Activated CD8-positive, alpha-beta memory T cell treated with anti-CD3 and anti-CD28 coated beads for 36 hours (primary cell): ENCODE measurements at regions not wholly inside any gene's neighbourhood (a gene's known extent, or its start where the extent isn't known, plus 50 kb on each side); places are given as distances from the start of the nearest gene placed in this dataset.

Source experiments
- CTCF ChIA-PET: fragments of 350-600 bp; sonication (Branson Sonifier 250); formaldehyde crosslinking; loops from one replicate; lab custom pipeline; 2021; ENCODE audit warnings: antibody characterized with exemption; lab: Charles Lee
- POLR2A ChIA-PET: fragments of 350-600 bp; sonication (Branson Sonifier 250); formaldehyde crosslinking; loops from one replicate; lab custom pipeline; 2021; ENCODE audit warnings: antibody characterized with exemption; lab: Charles Lee

- ChIA-PET CTCF (no interaction called here), POLR2A (no interaction called here)
Measured at GRCh38 chr7:17471325-17471724, 172.9 kb downstream of the AHR start.

DNA sequence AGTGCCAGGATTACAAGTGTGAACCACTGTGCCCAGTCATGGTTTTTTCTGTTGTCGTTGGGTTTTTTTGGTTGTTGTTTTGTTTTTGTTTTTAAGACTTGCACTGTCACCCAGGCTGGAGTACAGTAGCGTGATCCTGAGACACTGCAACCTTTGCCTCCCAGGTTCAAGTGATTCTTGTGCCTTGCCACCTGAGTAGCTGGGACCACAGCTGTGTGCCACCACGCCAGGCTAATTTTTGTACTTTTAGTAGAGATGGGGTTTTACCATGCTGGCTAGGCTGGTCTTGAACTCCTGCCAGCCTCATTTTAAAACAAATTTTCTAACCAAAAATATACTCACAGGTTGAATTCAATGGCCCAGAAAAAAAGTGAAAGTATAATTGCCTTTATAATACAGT, 174.1 kb downstream of the AHR start:
- CTCF ChIA-PET = no interaction called here
- POLR2A ChIA-PET = no interaction called here

DNA sequence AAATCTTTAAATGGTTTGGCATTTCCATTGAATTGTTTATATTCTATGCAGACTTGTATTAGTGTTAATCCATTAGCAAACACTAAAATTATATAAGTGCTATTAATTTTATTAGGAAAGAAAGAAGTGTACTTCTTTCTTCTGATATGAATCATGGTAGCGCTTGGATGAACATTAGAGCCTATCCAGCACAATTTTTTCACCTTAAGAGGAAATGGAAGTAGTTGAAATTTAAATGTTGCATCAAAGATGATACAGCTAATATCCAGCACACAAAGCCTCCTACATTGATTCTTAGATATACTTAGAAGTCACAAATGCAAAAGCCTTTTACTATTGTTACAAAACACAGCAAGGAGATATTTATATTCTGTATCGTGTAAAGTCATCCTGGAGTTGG, 174.5 kb downstream of the AHR start:
- POLR2A ChIA-PET = no interaction called here
- CTCF ChIA-PET = no interaction called here

- ChIA-PET CTCF (no interaction called here), POLR2A (no interaction called here)
Measured at GRCh38 chr7:17474724-17475344, 176.4 kb downstream of the AHR start.

- POLR2A ChIA-PET = no interaction called here
- CTCF ChIA-PET = no interaction called here
Measured at GRCh38 chr7:17477182-17477581, 178.7 kb downstream of the AHR start.

DNA sequence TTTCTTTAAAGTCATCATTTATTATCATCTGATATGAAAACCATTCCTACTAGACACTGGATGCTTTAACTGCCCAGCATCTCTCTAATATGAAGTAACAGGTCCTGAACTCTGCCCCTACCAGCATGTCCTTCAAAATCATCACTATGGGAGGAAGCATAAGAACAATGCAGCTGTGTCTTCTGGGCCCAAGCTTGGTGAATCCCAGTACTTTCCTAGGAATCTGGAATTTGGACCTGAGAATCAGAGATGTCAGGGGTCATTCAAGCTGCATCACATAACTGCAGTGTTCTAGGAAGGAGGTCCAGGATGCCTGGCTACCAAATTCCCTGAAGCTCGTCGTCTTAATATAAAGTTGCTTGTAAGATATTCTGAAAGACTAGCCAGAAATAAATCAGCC, 182.7 kb downstream of the AHR start:
- ChIA-PET CTCF (no interaction called here), POLR2A (no interaction called here)

DNA sequence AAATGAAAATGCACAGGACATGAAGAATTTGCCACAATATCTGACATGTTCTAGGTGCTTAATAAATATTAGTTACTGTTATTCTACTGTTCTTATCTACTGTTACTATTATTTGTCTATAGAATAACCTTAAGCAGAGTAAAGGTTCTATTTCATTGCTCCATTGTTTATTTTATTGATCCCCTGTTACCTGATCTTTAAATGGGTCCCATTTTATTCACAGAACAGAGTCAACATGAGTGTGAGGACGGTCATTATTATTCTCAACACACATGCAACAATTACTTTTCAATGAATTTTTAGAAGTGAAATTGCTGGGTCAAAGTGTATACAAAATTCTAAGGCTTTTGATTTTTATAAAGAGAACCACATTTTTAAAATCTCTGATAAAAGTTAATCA, 186.9 kb downstream of the AHR start:
- POLR2A ChIA-PET = no interaction called here
- CTCF ChIA-PET = no interaction called here

DNA sequence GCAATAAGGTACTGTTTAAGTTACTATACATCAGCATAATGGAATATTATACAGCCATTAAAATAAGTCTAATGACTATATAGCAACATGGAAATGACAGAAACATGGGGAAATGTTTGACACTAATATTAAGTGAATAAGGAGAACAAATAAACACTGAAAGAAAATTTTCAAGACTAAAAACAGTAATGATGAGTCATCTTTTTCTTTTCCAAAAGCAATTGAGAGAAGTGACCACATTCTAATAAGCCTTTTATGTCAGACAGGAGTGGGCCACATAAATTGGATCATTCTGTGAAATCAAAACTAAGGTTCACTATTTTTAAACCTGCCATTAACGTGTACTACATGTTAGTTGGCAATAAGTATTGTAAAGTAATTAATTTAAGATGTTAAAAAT, 187.5 kb downstream of the AHR start:
- POLR2A ChIA-PET = no interaction called here
- CTCF ChIA-PET = no interaction called here

DNA sequence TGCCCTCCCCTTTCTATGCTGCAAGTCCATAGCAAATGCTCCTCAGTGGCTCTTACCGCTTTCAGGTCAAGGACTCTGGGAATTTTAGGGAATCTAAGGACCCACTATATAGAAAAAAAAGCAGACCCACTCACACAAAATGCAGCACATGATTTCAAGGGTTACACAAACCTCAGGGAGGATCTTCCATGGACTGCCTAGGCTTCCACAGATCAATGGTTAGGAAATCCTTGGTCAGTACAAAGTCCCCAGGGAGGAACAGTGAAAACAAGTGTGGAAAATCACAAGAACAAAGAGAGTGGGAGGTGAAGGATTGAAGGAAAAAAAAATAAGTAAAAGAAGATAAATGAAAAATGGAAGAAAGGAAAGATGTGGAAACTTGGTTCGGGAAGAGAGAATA, 188.4 kb downstream of the AHR start:
- ChIA-PET POLR2A (no interaction called here), CTCF (no interaction called here)

DNA sequence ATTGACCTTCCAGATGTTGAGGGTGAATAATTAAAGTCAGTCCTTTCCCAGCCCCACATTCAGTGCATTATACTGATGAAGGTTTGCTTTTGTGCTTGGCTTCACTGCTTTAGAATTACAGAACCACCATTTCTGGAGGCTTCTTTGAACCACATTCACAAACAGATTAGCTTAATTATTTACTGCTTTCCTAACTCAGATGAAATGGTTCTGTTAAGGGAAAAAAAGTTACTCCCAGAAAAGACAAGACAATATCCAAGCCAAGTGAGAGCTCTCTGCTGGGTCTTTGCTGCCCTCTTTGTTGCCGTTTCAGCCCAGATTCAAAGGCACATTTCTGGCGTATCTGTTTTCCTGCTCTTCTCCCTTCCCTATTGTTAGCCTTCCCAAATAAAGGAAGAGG, 188.9 kb downstream of the AHR start:
- POLR2A ChIA-PET = no interaction called here
- CTCF ChIA-PET = no interaction called here

DNA sequence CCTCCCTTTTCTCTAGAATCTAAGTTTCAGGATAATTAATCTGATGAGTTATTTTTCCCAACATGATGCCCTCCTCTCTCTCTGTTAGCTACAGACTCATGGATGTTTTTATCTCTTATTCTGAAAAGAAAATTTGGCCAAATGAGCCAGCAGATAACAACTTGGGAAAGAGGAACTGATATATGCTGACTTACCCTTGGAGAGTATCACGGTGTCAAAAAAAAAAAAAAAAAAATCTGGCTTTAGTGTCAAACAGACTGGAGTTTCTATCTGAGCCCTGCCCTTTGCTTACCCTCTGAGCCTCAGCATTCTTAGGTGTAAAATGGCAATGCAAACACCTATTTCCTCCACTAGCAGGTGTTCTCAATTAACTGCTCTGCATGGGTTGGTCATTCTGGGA, 190.4 kb downstream of the AHR start:
- CTCF ChIA-PET = no interaction called here
- POLR2A ChIA-PET = no interaction called here

GRCh38 chr7:17489961-17490360, 191.5 kb downstream of the AHR start:
- ChIA-PET CTCF (no interaction called here), POLR2A (no interaction called here)

DNA sequence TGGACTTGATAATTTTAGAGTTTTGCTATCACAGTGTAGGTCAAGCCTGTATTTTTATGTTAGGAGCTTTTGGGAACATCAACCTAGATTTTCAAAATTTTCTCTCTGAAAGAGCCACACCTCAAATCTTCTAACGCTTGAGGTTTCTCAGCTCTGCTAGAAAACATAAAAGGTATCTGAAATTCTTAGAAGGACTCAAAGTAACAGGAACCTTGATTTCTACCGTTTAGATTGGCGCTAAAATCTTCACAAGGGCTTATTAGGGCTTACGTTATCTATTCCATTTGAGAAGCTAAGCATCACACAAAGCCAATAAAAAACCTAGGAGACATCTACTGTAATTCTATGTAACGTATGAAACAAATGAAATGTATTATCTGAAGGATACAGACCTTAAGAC, 192.4 kb downstream of the AHR start:
- POLR2A ChIA-PET = no interaction called here
- CTCF ChIA-PET = no interaction called here

DNA sequence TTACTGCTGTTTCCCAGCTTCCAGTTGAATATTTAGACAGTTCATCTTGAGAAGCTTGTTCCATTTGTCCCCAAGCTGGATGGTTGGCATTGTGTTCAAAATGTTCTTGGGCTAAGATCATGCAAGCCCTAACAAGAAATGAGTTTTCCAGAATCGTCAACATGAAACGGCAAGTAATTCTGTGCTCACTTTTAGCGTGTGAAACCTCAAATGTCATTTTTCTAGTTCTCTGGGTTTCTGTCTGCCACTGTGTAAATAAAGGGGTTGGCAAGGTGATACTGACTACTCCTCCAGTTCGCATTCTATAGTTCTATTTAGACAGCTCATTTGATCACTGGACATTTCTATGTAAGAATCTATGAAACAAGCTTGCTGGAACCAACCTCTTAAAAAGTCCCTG, 194.0 kb downstream of the AHR start:
- ChIA-PET POLR2A (interaction anchor here (0.9 kb wide), 1 partner anchor 193 kb away, joined by 3 read pairs; no protein-coding TSS in a partner anchor), CTCF (no interaction called here)

GRCh38 chr7:17493446-17493845, 195.0 kb downstream of the AHR start:
- CTCF ChIA-PET = no interaction called here
- POLR2A ChIA-PET = no interaction called here

GRCh38 chr7:17495655-17496394, 197.4 kb downstream of the AHR start:
- ChIA-PET CTCF (interaction anchor here (1.2 kb wide), 1 partner anchor 10 kb away, joined by 4 read pairs; no protein-coding TSS in a partner anchor), POLR2A (interaction anchor here (0.5 kb wide), 1 partner anchor 158 kb away, joined by 3 read pairs; no protein-coding TSS in a partner anchor)

GRCh38 chr7:17497136-17497535, 198.7 kb downstream of the AHR start:
- ChIA-PET CTCF (interaction anchor here (1.2 kb wide), 1 partner anchor 9 kb away, joined by 4 read pairs; no protein-coding TSS in a partner anchor), POLR2A (interaction anchor here (0.7 kb wide), 1 partner anchor 233 kb away, joined by 4 read pairs; no protein-coding TSS in a partner anchor)

DNA sequence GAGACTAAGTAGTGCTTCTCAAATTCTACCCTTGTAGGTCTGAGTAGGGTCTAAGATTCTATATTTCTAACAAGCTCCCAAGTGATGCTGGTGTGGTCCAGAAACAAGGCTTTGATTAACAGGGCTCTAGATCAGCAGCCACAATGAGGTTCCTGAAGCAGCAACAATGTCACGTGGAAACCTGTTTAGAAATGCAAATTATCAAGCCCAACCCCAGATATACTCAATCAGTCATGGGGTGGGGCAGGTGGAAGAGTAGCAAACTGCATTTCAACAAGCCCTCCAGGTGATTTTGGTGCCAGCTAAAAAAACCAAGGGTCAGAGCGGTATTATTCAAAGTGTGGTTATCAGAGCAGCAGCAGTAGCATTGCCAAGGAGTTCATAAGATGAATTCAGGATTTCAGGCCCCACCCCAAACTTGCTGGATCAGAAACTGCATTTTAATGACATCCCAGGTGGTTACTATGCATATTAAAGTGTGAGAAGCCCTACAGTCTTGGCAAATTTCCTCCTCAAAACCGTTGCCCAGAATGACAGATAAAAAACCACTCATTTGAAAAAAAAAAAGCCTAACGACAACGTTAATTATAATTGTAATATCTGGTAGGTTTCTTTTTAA, 199.2 kb downstream of the AHR start:
- CTCF ChIA-PET = no interaction called here
- POLR2A ChIA-PET = interaction anchor here (0.7 kb wide), 1 partner anchor 234 kb away, joined by 4 read pairs; no protein-coding TSS in a partner anchor

DNA sequence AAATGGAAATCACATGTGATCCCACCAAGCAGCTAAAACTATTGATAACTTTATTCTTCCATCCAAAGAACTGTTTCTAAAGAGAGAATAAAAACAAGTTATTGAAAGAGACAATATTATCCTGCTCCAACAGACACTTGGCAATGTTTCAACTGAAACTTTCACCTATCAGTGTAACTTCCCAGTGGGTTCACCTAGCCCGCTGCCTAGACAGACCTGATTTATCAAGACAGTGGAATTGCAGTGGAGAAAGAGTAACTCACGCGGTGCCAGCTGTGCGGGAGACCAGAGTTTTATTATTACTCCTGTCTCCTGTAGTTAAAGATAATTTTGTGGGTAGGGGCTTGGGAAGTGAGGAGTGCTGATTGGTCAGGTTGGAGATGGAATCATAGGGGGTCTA, 199.8 kb downstream of the AHR start:
- ChIA-PET POLR2A (no interaction called here), CTCF (no interaction called here)

- CTCF ChIA-PET = no interaction called here
- POLR2A ChIA-PET = no interaction called here
Measured at GRCh38 chr7:17500736-17501135, 202.3 kb downstream of the AHR start.
